ENCODE measurements at regions not wholly inside any gene's neighbourhood (a gene's known extent, or its start where the extent isn't known, plus 50 kb on each side); places are given as distances from the start of the nearest gene placed in this dataset.
"Not testable (repeated sequence)": the region's sequence is repeated elsewhere in the genome, so short reads cannot be mapped to it uniquely, and the experiment has no call there.

GRCh38 chr11:23772081-23772480, 724.8 kb upstream of the LUZP2 start:
- in situ Hi-C loops (cut with HindIII; ENCODE audit: low pct_unique_long_range_greater_than_20kb, low sequenced_read_pairs) = no loop called here
- DNase-seq (ENCODE audit: low read depth, low spot score) = no peak

- in situ Hi-C loops (cut with HindIII; ENCODE audit: low pct_unique_long_range_greater_than_20kb, low sequenced_read_pairs) = no loop called here
- DNase-seq (ENCODE audit: low read depth, low spot score) = no peak
These were observed 717.9 kb upstream of the LUZP2 start for GRCh38 chr11:23778971-23779370.

- no peak for DNase-seq (ENCODE audit: low read depth, low spot score)
- in situ Hi-C loops (cut with HindIII; ENCODE audit: low pct_unique_long_range_greater_than_20kb, low sequenced_read_pairs) = no loop called here
These were observed 716.6 kb upstream of the LUZP2 start for GRCh38 chr11:23780231-23780630.

GRCh38 chr11:23781803-23782560, 714.9 kb upstream of the LUZP2 start:
- in situ Hi-C loops (cut with HindIII; ENCODE audit: low pct_unique_long_range_greater_than_20kb, low sequenced_read_pairs) = no loop called here
- DNase-seq (ENCODE audit: low read depth, low spot score) = no peak

GRCh38 chr11:23786974-23787373, 709.9 kb upstream of the LUZP2 start:
- in situ Hi-C loops (cut with HindIII; ENCODE audit: low pct_unique_long_range_greater_than_20kb, low sequenced_read_pairs); DNase-seq (ENCODE audit: low read depth, low spot score): not testable (repeated sequence)

GRCh38 chr11:23789200-23789853, 707.5 kb upstream of the LUZP2 start:
- in situ Hi-C loops (cut with HindIII; ENCODE audit: low pct_unique_long_range_greater_than_20kb, low sequenced_read_pairs) = no loop called here

GRCh38 chr11:23789938-23790371, 706.9 kb upstream of the LUZP2 start:
- in situ Hi-C loops (cut with HindIII; ENCODE audit: low pct_unique_long_range_greater_than_20kb, low sequenced_read_pairs) = no loop called here
- DNase-seq (ENCODE audit: low read depth, low spot score) = no peak

More at GRCh38 chr11:23789200-23789853, 707.5 kb upstream of the LUZP2 start:
- DNase-seq (ENCODE audit: low read depth, low spot score) = no peak

GRCh38 chr11:23797624-23798419, 699.0 kb upstream of the LUZP2 start:
- DNase-seq (ENCODE audit: low read depth, low spot score) = no peak
- in situ Hi-C loops (cut with HindIII; ENCODE audit: low pct_unique_long_range_greater_than_20kb, low sequenced_read_pairs) = no loop called here

- in situ Hi-C loops (cut with HindIII; ENCODE audit: low pct_unique_long_range_greater_than_20kb, low sequenced_read_pairs) = not testable (repeated sequence)
- peak; percentile 19 for DNase-seq (ENCODE audit: low read depth, low spot score)
These were observed 662.5 kb upstream of the LUZP2 start for GRCh38 chr11:23834306-23834705.

GRCh38 chr11:23836981-23837380, 659.9 kb upstream of the LUZP2 start:
- no peak for DNase-seq (ENCODE audit: low read depth, low spot score)
- in situ Hi-C loops (cut with HindIII; ENCODE audit: low pct_unique_long_range_greater_than_20kb, low sequenced_read_pairs) = no loop called here

GRCh38 chr11:23840872-23841271, 656.0 kb upstream of the LUZP2 start:
- in situ Hi-C loops (cut with HindIII; ENCODE audit: low pct_unique_long_range_greater_than_20kb, low sequenced_read_pairs) = no loop called here
- DNase-seq (ENCODE audit: low read depth, low spot score) = no peak

GRCh38 chr11:23846902-23847422, 649.9 kb upstream of the LUZP2 start:
- DNase-seq (ENCODE audit: low read depth, low spot score) = no peak
- in situ Hi-C loops (cut with HindIII; ENCODE audit: low pct_unique_long_range_greater_than_20kb, low sequenced_read_pairs) = no loop called here

GRCh38 chr11:23851216-23851615, 645.6 kb upstream of the LUZP2 start:
- DNase-seq (ENCODE audit: low read depth, low spot score) = no peak
- in situ Hi-C loops (cut with HindIII; ENCODE audit: low pct_unique_long_range_greater_than_20kb, low sequenced_read_pairs) = no loop called here

GRCh38 chr11:23856654-23857053, 640.2 kb upstream of the LUZP2 start:
- in situ Hi-C loops (cut with HindIII; ENCODE audit: low pct_unique_long_range_greater_than_20kb, low sequenced_read_pairs) = no loop called here
- DNase-seq (ENCODE audit: low read depth, low spot score) = no peak

GRCh38 chr11:23859087-23859486, 637.8 kb upstream of the LUZP2 start:
- no peak for DNase-seq (ENCODE audit: low read depth, low spot score)
- in situ Hi-C loops (cut with HindIII; ENCODE audit: low pct_unique_long_range_greater_than_20kb, low sequenced_read_pairs) = no loop called here

GRCh38 chr11:23861615-23862014, 635.2 kb upstream of the LUZP2 start:
- no peak for DNase-seq (ENCODE audit: low read depth, low spot score)
- in situ Hi-C loops (cut with HindIII; ENCODE audit: low pct_unique_long_range_greater_than_20kb, low sequenced_read_pairs) = no loop called here

GRCh38 chr11:23865341-23865975, 631.4 kb upstream of the LUZP2 start:
- DNase-seq (ENCODE audit: low read depth, low spot score) = no peak
- in situ Hi-C loops (cut with HindIII; ENCODE audit: low pct_unique_long_range_greater_than_20kb, low sequenced_read_pairs) = no loop called here

- in situ Hi-C loops (cut with HindIII; ENCODE audit: low pct_unique_long_range_greater_than_20kb, low sequenced_read_pairs) = no loop called here
- no peak for DNase-seq (ENCODE audit: low read depth, low spot score)
These were observed 630.2 kb upstream of the LUZP2 start for GRCh38 chr11:23866641-23867040.

Measured in SK-MEL-5 (cell line).